ENCODE measurements at regions not wholly inside any gene's neighbourhood (a gene's known extent, or its start where the extent isn't known, plus 50 kb on each side); places are given as distances from the start of the nearest gene placed in this dataset.

GRCh38 chrX:13917507-13917906 lies 100.6 kb upstream of the GPM6B start:
- ATAC-seq (no peak), DNase-seq (ENCODE audit: missing footprints) (no peak)
- intact Hi-C loops (cut with DNase I): no loop called here

- no peak for ATAC-seq
- no peak for DNase-seq (ENCODE audit: missing footprints)
- intact Hi-C loops (cut with DNase I): no loop called here
Measured at GRCh38 chrX:13911586-13911985, 94.7 kb upstream of the GPM6B start.

DNA sequence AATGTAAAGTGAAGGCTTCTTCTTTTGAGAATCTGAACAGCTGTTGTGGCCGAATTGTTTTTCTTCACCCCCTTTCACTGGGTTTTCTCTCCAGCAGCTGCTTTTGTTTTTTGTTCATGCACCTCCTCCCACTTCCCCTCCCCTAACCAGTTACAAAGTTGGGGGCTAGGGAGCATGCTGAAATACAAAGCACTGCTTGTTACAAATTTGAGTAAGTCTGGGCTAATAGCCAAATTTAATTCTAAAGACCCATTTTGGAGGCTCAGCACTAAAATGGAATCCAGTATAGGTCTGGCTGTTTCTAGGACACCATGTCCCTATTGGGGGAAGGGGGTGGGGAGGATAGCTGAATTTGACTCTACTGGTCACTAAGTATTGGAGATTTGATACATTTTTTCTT lies 89.2 kb upstream of the GPM6B start:
- ATAC-seq (no peak), DNase-seq (ENCODE audit: missing footprints) (no peak)
- intact Hi-C loops (cut with DNase I): no loop called here

DNA sequence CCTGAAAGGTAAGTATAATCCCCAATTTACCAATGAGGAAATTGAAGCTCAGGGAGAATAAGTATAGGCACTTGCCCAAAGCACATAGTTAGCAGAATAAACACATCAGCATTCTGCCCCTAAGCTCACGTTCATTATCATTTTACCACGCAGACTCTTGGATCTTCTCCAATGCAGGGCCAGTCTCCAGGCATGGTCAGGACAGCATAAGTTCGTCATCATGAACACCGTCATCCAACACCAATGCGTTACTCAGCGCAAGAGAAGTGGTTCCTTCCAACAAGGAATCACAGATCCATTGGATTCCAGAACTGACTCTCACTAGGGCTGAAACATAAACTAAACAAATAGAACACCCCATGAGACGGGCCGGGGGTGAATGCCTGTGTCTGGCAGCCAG lies 86.5 kb upstream of the GPM6B start:
- ATAC-seq: no peak
- intact Hi-C loops (cut with DNase I): no loop called here
- no peak for DNase-seq (ENCODE audit: missing footprints)

DNA sequence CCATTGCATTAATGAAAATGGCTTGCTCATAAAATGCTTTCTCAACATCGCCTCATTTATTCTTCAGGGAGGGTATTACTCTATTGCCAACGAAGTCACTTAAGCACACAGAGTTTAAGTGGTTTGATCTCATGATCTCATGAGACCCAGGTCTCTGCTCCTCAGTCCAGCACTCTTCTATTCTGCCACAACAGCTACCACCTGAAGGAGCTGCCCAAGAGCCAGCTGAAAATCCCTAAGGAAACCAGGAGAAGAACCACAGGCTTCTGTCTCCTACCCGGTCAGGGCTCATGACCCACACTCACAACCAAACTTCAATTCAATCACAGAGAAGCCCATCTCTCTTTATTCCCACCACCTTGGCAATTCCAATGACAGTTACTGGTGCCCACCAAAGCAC lies 85.5 kb upstream of the GPM6B start:
- intact Hi-C loops (cut with DNase I): no loop called here
- DNase-seq (ENCODE audit: missing footprints) (no peak), ATAC-seq (no peak)

DNA sequence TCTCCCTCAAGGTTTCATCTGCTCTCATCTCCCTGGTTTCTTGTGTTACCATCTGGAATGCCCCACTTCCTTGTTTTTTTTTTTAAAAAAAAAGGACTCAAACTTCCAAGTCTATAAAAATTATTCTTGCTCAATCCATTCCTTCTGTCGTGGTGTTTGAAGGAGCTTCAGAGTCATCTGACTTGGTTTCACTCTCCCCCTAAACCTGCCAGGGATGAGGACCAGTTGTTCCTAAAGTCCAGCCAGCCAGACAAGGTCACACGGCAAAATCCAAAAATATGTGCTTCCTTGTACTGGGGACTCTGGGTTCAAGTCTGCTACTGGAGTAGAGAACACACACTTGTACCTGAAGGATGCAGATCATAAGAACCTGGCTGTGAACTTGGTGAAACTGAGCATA lies 84.5 kb upstream of the GPM6B start:
- intact Hi-C loops (cut with DNase I): no loop called here
- ATAC-seq: no peak
- DNase-seq (ENCODE audit: missing footprints): no peak

GRCh38 chrX:13900351-13900750 lies 83.5 kb upstream of the GPM6B start:
- no peak for ATAC-seq
- intact Hi-C loops (cut with DNase I): no loop called here
- no peak for DNase-seq (ENCODE audit: missing footprints)

DNA sequence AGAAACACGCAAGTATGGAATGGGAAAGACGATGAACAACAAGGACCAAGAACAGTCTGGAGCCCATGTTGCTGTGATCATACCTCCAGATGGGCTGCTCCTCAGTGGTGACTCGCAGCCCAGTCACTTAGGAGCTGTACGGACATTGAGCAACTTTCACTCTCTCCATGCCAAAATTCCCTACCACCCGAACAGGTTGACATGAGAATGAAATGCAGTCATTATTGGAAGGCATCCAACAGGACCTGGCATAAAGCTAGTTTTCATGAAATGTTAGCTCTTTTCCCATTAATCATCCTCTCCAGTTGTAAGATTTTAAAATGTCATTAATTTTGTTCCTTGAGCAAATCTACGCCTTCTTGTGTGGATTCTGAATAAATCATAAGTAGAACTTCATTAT lies 82.7 kb upstream of the GPM6B start:
- ATAC-seq (no peak), DNase-seq (ENCODE audit: missing footprints) (no peak)
- intact Hi-C loops (cut with DNase I): no loop called here

DNA sequence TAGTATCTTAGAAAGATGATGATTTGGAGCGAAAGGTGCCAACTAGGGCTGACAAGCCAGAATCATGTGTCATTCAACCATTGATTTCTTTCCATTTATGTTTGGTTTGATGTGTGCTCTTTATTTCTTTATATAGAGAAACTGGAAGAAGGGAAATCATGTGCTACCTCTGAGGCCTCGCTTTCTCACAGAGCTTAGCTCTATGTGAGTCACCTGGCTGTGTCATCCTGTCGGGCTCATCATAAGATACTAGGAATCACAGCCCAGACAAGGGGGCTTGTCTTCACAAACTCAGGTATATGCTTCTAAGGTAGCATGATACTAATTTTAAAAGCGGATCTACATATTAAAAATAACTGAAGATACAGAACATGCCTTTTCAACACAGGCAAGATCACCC lies 81.7 kb upstream of the GPM6B start:
- ATAC-seq (no peak), DNase-seq (ENCODE audit: missing footprints) (no peak)
- intact Hi-C loops (cut with DNase I): no loop called here

DNA sequence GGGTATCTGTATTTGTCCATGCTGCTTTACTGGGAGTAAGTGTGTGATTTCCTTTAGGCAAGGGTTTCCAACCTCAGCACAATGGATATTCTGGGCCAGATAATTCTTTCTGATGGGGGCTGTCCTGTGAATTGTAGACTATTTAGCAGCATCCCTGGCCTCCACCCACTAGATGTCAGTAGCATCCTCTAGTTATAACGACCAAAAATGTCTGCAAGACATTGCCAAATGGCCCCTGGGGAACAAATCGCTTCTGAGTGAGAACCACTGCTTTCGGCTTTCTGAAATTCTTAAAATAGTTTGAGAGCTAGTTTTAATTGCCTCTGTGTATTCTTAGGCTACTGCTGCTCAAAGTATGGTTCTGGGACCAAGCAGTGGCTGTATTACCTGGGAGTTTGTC lies 81.2 kb upstream of the GPM6B start:
- ATAC-seq (no peak), DNase-seq (ENCODE audit: missing footprints) (no peak)
- intact Hi-C loops (cut with DNase I): no loop called here

GRCh38 chrX:13897566-13897965 lies 80.7 kb upstream of the GPM6B start:
- DNase-seq (ENCODE audit: missing footprints): no peak
- intact Hi-C loops (cut with DNase I): no loop called here
- no peak for ATAC-seq

GRCh38 chrX:13894888-13895565 lies 78.1 kb upstream of the GPM6B start:
- intact Hi-C loops (cut with DNase I): no loop called here
- ATAC-seq (no peak), DNase-seq (ENCODE audit: missing footprints) (no peak)

- ATAC-seq: no peak
- intact Hi-C loops (cut with DNase I): no loop called here
- peak; percentile 55 for DNase-seq (ENCODE audit: missing footprints)
Measured at GRCh38 chrX:13893826-13894225, 76.9 kb upstream of the GPM6B start.

DNA sequence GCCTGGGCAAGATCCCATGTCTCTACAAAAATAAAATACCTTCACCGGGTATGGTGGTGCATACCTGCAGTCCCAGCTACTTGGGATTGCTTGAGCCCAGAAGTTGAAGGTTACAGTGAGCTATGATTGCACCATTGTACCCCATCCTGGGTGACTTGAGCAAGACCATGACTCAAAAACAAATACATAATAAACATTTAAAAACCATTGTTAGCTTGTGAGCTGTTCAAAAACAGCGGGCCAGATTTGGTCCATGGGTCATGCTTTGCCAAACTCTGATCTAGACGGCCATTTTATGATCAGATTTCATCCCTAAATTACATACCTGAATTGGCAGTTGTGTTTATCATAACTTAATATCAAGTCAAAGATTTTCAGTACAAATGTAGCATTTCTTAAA lies 76.0 kb upstream of the GPM6B start:
- ATAC-seq: no peak
- intact Hi-C loops (cut with DNase I): no loop called here

GRCh38 chrX:13891377-13892140 lies 74.7 kb upstream of the GPM6B start:
- no peak for DNase-seq (ENCODE audit: missing footprints)
- intact Hi-C loops (cut with DNase I): no loop called here
- ATAC-seq: no peak

More for the DNA sequence above, 76.0 kb upstream of the GPM6B start:
- DNase-seq (ENCODE audit: missing footprints): no peak

GRCh38 chrX:13890806-13891205 lies 73.9 kb upstream of the GPM6B start:
- DNase-seq (ENCODE audit: missing footprints) (no peak), ATAC-seq (no peak)
- intact Hi-C loops (cut with DNase I): no loop called here

- DNase-seq (ENCODE audit: missing footprints): no peak
- ATAC-seq: no peak
- intact Hi-C loops (cut with DNase I): no loop called here
Measured at GRCh38 chrX:13888284-13888683, 71.4 kb upstream of the GPM6B start.

GRCh38 chrX:13885591-13885990 lies 68.7 kb upstream of the GPM6B start:
- intact Hi-C loops (cut with DNase I): no loop called here
- no peak for DNase-seq (ENCODE audit: missing footprints)

DNA sequence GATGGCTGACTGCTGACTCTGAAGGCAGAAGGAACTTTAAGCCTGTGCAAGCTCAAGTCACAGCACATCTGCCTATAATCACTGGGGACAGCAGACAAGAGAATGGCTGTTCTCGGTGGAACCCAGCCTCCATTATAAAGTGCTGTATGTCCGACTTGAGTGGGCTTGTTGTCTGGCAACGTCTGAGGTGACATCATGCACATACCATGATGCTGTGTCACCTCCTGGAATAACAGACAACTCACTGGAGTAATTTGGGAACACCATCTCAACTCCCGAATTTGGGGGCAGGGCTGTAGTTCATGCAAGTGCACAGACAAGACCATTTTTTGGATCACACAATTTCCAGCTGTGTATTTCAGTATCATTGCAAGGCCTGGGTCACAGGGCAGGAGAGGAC lies 59.8 kb upstream of the GPM6B start:
- intact Hi-C loops (cut with DNase I): no loop called here
- no peak for ATAC-seq
- DNase-seq (ENCODE audit: missing footprints): no peak

More at GRCh38 chrX:13885591-13885990, 68.7 kb upstream of the GPM6B start:
- ATAC-seq: no peak

DNA sequence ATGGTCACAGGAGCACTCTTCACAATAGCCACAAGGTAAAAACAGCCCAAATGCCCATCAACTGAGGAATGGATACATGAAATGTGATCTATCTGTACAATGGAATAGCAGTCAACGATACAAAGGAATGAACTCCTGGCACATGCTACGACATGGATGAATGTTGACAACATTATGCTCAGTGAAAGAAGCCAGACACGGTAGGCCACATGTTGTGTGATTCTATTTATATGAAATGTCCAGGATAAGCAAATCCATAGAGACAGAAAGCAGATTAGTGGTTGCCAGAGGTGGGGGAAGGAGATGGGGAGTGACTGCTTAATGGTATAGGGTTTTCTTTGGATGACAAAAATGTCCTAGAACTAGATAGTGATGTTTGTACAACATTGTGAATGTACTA lies 58.7 kb upstream of the GPM6B start:
- DNase-seq (ENCODE audit: missing footprints): no peak
- intact Hi-C loops (cut with DNase I): no loop called here
- ATAC-seq: no peak

- DNase-seq (ENCODE audit: missing footprints): no peak
- ATAC-seq: no peak
- intact Hi-C loops (cut with DNase I): no loop called here
Measured at GRCh38 chrX:13868591-13868990, 51.7 kb upstream of the GPM6B start.

Measured in Right ventricle myocardium inferior (tissue), 1 donor.